Activated CD8-positive, alpha-beta memory T cell treated with anti-CD3 and anti-CD28 coated beads, Interleukin-2, amount 50 U/mL, for 1 hour (primary cell): ENCODE measurements at regions not wholly inside any gene's neighbourhood (a gene's known extent, or its start where the extent isn't known, plus 50 kb on each side); places are given as distances from the start of the nearest gene placed in this dataset.

ENCODE experiments used
- DNase-seq: peaks from one replicate; pipeline ENCODE4 v3.0.0-alpha.2; 2020; ENCODE audit errors: extremely low read depth

DNA sequence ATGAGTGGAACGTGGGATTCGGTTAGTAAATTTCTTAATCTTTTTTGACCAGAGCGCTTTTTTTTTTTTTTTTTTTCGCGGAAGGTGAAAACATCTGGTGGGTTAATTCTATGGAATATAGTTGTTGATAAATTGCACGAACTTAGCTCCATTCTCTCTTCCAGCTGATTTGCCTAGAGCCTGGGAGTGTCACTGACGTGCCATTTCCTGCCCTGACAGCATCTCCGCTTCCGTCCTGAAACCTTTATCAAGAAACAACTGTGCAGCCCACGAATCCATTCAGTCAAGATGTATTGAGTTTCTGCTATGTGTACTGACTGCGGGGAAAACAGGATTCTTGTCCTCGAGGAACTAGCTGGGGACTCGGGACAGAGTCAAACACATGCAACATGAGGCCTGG, 59.5 kb upstream of the TGM3 start:
- DNase-seq = no peak

DNA sequence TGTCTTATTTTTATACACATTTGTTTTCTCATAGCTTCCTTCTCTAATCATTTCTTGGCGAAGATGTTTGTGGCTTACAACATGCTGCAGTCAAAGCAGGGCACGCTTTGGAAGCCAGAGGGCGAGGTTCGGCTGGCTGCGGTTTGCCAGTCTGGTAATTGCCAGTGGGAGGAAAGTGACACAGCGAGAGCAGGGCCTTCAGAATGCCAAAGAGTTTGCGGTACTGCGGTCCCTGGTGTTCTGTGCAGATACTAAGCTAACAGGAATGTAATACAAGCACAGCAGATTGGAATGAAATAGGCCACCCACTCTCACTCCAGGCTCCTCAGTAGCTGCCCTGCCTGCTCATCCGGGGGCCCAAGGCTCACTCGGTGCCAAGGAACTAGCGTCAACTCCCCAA, 58.7 kb upstream of the TGM3 start:
- DNase-seq = no peak

DNA sequence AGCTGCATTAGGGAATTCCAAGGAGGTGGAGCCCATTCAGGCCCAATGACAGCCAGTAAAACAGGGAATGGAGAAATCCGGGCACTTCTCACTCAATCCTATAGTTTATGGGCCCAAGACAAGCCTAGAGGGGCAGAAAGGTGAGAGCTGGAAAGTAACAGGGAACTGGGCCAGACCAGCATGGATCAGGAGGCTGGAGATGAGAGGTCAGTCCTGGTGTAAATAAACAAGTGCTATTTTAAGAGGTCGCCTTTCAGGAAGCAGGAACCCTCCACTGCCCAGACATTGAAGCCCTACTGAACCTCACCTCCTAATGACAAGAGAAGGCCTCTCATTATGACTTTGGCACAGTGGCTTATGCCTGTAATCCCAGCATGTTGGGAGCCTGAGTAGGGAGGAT, 57.2 kb upstream of the TGM3 start:
- DNase-seq = no peak

- DNase-seq = no peak
Observed at GRCh38 chr20:2240835-2241234, 55.0 kb upstream of the TGM3 start.

DNA sequence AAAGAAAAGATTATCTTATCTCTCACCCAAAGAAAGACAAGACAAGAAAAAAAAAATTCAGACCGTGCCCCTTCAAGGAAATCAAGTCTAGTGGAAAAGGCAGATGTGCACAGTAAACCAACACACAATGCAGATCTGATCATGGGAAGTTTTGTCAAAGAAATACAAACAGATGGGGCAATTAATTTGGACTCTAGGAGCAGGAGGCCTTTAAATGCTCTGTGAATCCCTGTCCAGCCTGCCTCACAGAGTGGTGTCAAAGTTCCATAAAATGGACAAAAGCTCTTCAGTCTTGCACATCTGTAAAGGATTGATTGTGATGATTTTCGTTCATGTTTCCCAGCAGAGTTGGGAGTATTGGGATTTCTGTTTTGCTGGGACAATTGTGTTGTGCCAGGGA, 53.1 kb upstream of the TGM3 start:
- DNase-seq = no peak

GRCh38 chr20:2244523-2244922, 51.3 kb upstream of the TGM3 start:
- no peak for DNase-seq

DNA sequence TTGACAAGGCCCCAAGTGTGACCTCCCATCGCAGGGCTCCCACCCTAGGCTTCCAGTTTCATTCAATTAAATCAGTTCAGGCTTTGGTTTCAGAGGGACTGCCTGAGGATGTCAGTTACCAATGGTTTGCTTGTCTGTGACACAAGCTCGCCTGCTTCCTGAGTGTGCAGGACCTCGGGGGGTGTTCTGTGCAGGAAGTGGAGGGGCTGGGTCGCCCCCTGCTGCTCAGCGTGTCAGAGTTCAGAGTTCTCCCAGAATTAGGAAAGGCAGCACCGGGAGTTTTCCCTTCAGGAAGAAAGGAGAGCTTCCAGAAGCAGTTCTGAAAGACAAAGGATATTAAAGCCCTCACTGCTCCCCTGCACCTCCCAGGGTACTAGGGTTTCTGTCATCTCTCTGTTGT, 50.8 kb upstream of the TGM3 start:
- no peak for DNase-seq

DNA sequence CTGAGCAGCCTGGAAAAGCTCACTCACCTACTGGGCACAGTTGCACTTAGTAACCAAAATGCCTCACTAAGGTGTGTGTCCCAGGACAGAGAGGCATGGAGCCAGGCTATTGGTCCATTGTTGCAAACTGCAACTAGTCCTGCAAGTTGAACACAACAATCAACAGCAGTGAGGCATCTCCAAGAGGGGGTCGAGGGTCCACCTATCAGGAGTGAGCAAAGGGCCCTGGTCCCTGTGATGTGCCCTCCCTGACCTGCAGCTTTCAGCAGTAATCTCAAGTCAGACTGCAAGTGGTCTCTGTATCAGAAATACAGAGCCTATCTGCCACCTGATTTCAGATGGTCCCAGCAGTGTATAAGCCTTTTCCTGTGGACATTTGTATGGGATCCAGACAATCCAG, 50.2 kb upstream of the TGM3 start:
- no peak for DNase-seq
